ELR (cell line): ENCODE measurements at regions not wholly inside any gene's neighbourhood (a gene's known extent, or its start where the extent isn't known, plus 50 kb on each side); places are given as distances from the start of the nearest gene placed in this dataset.

Experiments used
- DNase-seq: peaks from one replicate; pipeline ENCODE4 v3.0.0-alpha.2; 2015; ENCODE audit warnings: low read depth

GRCh38 chr5:68709239-68709638 lies 384.6 kb upstream of the SLC30A5 start:
- DNase-seq: no peak

- DNase-seq: no peak
These were observed 383.3 kb upstream of the SLC30A5 start for GRCh38 chr5:68710514-68710913.

- DNase-seq: no peak
These were observed 382.3 kb upstream of the SLC30A5 start for GRCh38 chr5:68711293-68712200.

GRCh38 chr5:68714810-68715209 lies 379.0 kb upstream of the SLC30A5 start:
- no peak for DNase-seq

GRCh38 chr5:68720884-68721610 lies 372.8 kb upstream of the SLC30A5 start:
- no peak for DNase-seq

GRCh38 chr5:68722357-68722756 lies 371.5 kb upstream of the SLC30A5 start:
- DNase-seq: no peak

GRCh38 chr5:68725905-68726683 lies 367.7 kb upstream of the SLC30A5 start:
- DNase-seq: no peak

- DNase-seq: no peak
These were observed 365.9 kb upstream of the SLC30A5 start for GRCh38 chr5:68727931-68728330.

GRCh38 chr5:68729678-68730077 lies 364.1 kb upstream of the SLC30A5 start:
- DNase-seq: no peak

- DNase-seq: peak; percentile 37
These were observed 363.4 kb upstream of the SLC30A5 start for GRCh38 chr5:68730220-68730978.

GRCh38 chr5:68730979-68731654 lies 362.7 kb upstream of the SLC30A5 start:
- DNase-seq: no peak

GRCh38 chr5:68732251-68732650 lies 361.6 kb upstream of the SLC30A5 start:
- DNase-seq: no peak

- no peak for DNase-seq
These were observed 359.0 kb upstream of the SLC30A5 start for GRCh38 chr5:68734781-68735180.

GRCh38 chr5:68738236-68738635 lies 355.6 kb upstream of the SLC30A5 start:
- no peak for DNase-seq

GRCh38 chr5:68738841-68739240 lies 355.0 kb upstream of the SLC30A5 start:
- DNase-seq: no peak

- no peak for DNase-seq
These were observed 354.1 kb upstream of the SLC30A5 start for GRCh38 chr5:68739752-68740151.

GRCh38 chr5:68740226-68740910 lies 353.4 kb upstream of the SLC30A5 start:
- DNase-seq: no peak

GRCh38 chr5:68744206-68744605 lies 349.6 kb upstream of the SLC30A5 start:
- DNase-seq: no peak

- peak; percentile 3 for DNase-seq
These were observed 348.4 kb upstream of the SLC30A5 start for GRCh38 chr5:68745448-68745847.

GRCh38 chr5:68746220-68746619 lies 347.6 kb upstream of the SLC30A5 start:
- no peak for DNase-seq
